Thyroid gland (tissue), 4 donors: ENCODE measurements at regions not wholly inside any gene's neighbourhood (a gene's known extent, or its start where the extent isn't known, plus 50 kb on each side); places are given as distances from the start of the nearest gene placed in this dataset.

Experiments
- POLR2A ChIP-seq, 2 donors: fragments of 450-650 bp; IDR thresholded peaks; one replicate each; pipeline ENCODE4 v1.6.1; 2017; ENCODE audit warnings: antibody characterized with exemption in 2 of 2, mild to moderate bottlenecking in 2 of 2, moderate library complexity in 1 of 2
- TF ChIP-seq, protein P1 (sequence below), 6 experiments: fragments of 200-600 bp in 3 of 6; fragments of 450-650 bp in 3 of 6; sonication (generic) in 3 of 6; IDR thresholded peaks; one replicate each; pipeline ENCODE4 v1.5.1; 2016 to 2019; ENCODE audit warnings: antibody characterized with exemption in 6 of 6, mild to moderate bottlenecking in 2 of 6, inconsistent platforms in 1 of 6, moderate library complexity in 1 of 6

DNA sequence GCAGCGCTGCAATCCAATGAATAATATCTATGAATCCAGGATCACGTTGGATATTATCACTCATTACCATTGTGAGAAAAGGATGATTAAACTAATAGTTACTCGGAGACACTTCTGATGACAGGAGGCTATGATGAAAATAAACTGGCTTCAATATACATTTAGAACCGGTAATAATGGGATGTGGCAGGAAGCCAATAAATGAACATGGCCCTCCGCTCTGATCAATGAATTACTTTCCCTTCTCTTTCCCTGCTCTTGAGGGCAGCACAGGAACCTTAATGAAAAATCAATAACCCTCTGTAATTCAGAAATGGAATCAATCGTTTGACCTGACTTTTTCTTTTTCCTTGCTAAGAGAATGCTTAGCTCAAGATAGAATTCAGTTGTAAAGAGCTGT is 103.9 kb upstream of the PAQR3 start:
- no peak for TF ChIP-seq POLR2A (IDR thresholded peaks at IDR 0.05)
- TF ChIP-seq, protein P1, sequence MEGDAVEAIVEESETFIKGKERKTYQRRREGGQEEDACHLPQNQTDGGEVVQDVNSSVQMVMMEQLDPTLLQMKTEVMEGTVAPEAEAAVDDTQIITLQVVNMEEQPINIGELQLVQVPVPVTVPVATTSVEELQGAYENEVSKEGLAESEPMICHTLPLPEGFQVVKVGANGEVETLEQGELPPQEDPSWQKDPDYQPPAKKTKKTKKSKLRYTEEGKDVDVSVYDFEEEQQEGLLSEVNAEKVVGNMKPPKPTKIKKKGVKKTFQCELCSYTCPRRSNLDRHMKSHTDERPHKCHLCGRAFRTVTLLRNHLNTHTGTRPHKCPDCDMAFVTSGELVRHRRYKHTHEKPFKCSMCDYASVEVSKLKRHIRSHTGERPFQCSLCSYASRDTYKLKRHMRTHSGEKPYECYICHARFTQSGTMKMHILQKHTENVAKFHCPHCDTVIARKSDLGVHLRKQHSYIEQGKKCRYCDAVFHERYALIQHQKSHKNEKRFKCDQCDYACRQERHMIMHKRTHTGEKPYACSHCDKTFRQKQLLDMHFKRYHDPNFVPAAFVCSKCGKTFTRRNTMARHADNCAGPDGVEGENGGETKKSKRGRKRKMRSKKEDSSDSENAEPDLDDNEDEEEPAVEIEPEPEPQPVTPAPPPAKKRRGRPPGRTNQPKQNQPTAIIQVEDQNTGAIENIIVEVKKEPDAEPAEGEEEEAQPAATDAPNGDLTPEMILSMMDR (IDR thresholded peaks at IDR 0.05) = no peak
